Sigmoid colon (tissue), 4 donors: ENCODE measurements at regions not wholly inside any gene's neighbourhood (a gene's known extent, or its start where the extent isn't known, plus 50 kb on each side); places are given as distances from the start of the nearest gene placed in this dataset.

Experiments used
- EP300 ChIP-seq, 4 donors: sonication (generic); formaldehyde crosslinking; IDR thresholded peaks; one replicate each; pipeline ENCODE4 v1.6.1; 2017; ENCODE audit warnings: antibody characterized with exemption in 4 of 4
- POLR2A ChIP-seq, 2 donors: fragments of 450-650 bp; IDR thresholded peaks; one replicate each; pipeline ENCODE4 v1.6.1; 2016; ENCODE audit warnings: antibody characterized with exemption in 2 of 2, mild to moderate bottlenecking in 2 of 2, moderate library complexity in 2 of 2
- TF ChIP-seq, protein P1 (sequence below), 4 experiments: fragments of 450-650 bp in 3 of 4; fragments of 200-600 bp in 1 of 4; IDR thresholded peaks; one replicate each; pipeline ENCODE4 v1.5.1; 2016 to 2019; ENCODE audit warnings: antibody characterized with exemption in 4 of 4, mild to moderate bottlenecking in 3 of 4, moderate library complexity in 2 of 4

DNA sequence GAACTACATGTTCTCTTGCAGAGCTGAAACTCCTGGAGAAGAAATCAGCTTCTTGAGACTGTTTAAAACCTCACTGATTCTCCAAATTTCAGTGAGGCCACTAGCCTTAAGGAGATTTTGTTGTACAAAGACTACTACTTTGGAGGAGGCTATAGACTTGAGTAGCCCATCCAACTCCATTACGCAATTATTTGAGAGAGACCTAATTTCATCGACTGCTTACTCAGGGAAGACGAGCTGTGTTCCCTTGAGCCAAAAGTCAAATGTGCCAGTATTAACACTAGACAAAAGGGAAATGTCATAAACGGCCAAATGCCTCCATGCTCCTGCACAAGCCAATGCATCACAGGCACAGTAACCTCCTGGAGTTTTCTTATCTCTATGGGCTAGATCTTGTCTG, 182.8 kb upstream of the SESN3 start:
- TF ChIP-seq, protein P1, sequence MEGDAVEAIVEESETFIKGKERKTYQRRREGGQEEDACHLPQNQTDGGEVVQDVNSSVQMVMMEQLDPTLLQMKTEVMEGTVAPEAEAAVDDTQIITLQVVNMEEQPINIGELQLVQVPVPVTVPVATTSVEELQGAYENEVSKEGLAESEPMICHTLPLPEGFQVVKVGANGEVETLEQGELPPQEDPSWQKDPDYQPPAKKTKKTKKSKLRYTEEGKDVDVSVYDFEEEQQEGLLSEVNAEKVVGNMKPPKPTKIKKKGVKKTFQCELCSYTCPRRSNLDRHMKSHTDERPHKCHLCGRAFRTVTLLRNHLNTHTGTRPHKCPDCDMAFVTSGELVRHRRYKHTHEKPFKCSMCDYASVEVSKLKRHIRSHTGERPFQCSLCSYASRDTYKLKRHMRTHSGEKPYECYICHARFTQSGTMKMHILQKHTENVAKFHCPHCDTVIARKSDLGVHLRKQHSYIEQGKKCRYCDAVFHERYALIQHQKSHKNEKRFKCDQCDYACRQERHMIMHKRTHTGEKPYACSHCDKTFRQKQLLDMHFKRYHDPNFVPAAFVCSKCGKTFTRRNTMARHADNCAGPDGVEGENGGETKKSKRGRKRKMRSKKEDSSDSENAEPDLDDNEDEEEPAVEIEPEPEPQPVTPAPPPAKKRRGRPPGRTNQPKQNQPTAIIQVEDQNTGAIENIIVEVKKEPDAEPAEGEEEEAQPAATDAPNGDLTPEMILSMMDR (IDR thresholded peaks at IDR 0.05) = no peak
- no peak for TF ChIP-seq EP300 (IDR thresholded peaks at IDR 0.05)
- TF ChIP-seq POLR2A (IDR thresholded peaks at IDR 0.05) = no peak
